ENCODE measurements at regions not wholly inside any gene's neighbourhood (a gene's known extent, or its start where the extent isn't known, plus 50 kb on each side); places are given as distances from the start of the nearest gene placed in this dataset.

DNA sequence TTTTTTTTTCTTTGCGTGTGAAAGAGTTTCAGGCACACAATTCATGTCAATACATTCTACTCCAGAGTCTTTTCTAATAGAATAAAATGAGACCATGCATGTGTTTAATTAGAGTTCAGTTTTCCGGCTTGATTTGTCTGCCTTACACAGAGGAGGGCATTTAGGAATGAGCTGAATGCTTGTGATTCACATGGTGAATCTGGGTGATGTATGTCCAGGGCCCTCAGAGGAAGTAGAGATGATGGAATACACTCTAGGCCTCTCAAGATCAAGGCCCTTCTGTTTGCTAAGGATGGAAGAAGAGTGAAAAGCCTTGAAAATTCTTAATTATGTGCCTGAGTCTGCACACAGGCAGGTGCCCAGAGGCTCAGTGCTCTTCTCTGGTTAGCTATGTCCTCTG lies 71.0 kb upstream of the CYRIA start:
- Histone ChIP-seq H3K4me1 (ENCODE audit: insufficient read depth) (no peaks in the 10 kb centered on the region), H3K4me3 (no peak overlapping the region), H3K79me2 (replicated peaks; ENCODE audit: insufficient read depth) (no peaks in the 10 kb centered on the region), H4K20me1 (replicated peaks; ENCODE audit: insufficient read depth) (no peaks in the 10 kb centered on the region), H3K36me3 (ENCODE audit: insufficient read depth) (no peaks in the 10 kb centered on the region), H3K27ac (ENCODE audit: low read depth) (no peak overlapping the region), H3K9me2 (ENCODE audit: insufficient read depth) (no peaks in the 10 kb centered on the region), H3K4me2 (no peak overlapping the region), H3K27me3 (ENCODE audit: insufficient read depth) (no peaks in the 10 kb centered on the region), H2AFZ (no peak overlapping the region), H3F3A (replicated peaks; ENCODE audit: low read depth) (no peaks in the 10 kb centered on the region)
- TF ChIP-seq JUNB (IDR thresholded peaks at IDR 0.05; ENCODE audit: unreplicated experiment) (no peak), CREB1 (CRISPR knock-in tag; IDR thresholded peaks at IDR 0.05; ENCODE audit: low read depth) (no peak), ZNF114 (CRISPR knock-in tag; IDR thresholded peaks at IDR 0.05) (no peak), EZH2 (IDR thresholded peaks at IDR 0.05; ENCODE audit: low read depth, unreplicated experiment) (no peak), ZNF331 (CRISPR knock-in tag; IDR thresholded peaks at IDR 0.05; ENCODE audit: low read depth) (no peak), NANOG (IDR thresholded peaks at IDR 0.05; ENCODE audit: borderline replicate concordance) (no peak), POLR2AphosphoS5 (IDR thresholded peaks at IDR 0.05; ENCODE audit: low read depth) (no peak), EZH2phosphoT487 (IDR thresholded peaks at IDR 0.05; ENCODE audit: unreplicated experiment) (no peak)
- TF ChIP-seq, protein P1, sequence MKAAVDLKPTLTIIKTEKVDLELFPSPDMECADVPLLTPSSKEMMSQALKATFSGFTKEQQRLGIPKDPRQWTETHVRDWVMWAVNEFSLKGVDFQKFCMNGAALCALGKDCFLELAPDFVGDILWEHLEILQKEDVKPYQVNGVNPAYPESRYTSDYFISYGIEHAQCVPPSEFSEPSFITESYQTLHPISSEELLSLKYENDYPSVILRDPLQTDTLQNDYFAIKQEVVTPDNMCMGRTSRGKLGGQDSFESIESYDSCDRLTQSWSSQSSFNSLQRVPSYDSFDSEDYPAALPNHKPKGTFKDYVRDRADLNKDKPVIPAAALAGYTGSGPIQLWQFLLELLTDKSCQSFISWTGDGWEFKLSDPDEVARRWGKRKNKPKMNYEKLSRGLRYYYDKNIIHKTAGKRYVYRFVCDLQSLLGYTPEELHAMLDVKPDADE (IDR thresholded peaks at IDR 0.05), result no peak
- TF ChIP-seq, protein P2, sequence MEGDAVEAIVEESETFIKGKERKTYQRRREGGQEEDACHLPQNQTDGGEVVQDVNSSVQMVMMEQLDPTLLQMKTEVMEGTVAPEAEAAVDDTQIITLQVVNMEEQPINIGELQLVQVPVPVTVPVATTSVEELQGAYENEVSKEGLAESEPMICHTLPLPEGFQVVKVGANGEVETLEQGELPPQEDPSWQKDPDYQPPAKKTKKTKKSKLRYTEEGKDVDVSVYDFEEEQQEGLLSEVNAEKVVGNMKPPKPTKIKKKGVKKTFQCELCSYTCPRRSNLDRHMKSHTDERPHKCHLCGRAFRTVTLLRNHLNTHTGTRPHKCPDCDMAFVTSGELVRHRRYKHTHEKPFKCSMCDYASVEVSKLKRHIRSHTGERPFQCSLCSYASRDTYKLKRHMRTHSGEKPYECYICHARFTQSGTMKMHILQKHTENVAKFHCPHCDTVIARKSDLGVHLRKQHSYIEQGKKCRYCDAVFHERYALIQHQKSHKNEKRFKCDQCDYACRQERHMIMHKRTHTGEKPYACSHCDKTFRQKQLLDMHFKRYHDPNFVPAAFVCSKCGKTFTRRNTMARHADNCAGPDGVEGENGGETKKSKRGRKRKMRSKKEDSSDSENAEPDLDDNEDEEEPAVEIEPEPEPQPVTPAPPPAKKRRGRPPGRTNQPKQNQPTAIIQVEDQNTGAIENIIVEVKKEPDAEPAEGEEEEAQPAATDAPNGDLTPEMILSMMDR (conservative IDR thresholded peaks at IDR 0.05; ENCODE audit: low read depth in 2 of 2), result no peak
- TF ChIP-seq, protein P3, sequence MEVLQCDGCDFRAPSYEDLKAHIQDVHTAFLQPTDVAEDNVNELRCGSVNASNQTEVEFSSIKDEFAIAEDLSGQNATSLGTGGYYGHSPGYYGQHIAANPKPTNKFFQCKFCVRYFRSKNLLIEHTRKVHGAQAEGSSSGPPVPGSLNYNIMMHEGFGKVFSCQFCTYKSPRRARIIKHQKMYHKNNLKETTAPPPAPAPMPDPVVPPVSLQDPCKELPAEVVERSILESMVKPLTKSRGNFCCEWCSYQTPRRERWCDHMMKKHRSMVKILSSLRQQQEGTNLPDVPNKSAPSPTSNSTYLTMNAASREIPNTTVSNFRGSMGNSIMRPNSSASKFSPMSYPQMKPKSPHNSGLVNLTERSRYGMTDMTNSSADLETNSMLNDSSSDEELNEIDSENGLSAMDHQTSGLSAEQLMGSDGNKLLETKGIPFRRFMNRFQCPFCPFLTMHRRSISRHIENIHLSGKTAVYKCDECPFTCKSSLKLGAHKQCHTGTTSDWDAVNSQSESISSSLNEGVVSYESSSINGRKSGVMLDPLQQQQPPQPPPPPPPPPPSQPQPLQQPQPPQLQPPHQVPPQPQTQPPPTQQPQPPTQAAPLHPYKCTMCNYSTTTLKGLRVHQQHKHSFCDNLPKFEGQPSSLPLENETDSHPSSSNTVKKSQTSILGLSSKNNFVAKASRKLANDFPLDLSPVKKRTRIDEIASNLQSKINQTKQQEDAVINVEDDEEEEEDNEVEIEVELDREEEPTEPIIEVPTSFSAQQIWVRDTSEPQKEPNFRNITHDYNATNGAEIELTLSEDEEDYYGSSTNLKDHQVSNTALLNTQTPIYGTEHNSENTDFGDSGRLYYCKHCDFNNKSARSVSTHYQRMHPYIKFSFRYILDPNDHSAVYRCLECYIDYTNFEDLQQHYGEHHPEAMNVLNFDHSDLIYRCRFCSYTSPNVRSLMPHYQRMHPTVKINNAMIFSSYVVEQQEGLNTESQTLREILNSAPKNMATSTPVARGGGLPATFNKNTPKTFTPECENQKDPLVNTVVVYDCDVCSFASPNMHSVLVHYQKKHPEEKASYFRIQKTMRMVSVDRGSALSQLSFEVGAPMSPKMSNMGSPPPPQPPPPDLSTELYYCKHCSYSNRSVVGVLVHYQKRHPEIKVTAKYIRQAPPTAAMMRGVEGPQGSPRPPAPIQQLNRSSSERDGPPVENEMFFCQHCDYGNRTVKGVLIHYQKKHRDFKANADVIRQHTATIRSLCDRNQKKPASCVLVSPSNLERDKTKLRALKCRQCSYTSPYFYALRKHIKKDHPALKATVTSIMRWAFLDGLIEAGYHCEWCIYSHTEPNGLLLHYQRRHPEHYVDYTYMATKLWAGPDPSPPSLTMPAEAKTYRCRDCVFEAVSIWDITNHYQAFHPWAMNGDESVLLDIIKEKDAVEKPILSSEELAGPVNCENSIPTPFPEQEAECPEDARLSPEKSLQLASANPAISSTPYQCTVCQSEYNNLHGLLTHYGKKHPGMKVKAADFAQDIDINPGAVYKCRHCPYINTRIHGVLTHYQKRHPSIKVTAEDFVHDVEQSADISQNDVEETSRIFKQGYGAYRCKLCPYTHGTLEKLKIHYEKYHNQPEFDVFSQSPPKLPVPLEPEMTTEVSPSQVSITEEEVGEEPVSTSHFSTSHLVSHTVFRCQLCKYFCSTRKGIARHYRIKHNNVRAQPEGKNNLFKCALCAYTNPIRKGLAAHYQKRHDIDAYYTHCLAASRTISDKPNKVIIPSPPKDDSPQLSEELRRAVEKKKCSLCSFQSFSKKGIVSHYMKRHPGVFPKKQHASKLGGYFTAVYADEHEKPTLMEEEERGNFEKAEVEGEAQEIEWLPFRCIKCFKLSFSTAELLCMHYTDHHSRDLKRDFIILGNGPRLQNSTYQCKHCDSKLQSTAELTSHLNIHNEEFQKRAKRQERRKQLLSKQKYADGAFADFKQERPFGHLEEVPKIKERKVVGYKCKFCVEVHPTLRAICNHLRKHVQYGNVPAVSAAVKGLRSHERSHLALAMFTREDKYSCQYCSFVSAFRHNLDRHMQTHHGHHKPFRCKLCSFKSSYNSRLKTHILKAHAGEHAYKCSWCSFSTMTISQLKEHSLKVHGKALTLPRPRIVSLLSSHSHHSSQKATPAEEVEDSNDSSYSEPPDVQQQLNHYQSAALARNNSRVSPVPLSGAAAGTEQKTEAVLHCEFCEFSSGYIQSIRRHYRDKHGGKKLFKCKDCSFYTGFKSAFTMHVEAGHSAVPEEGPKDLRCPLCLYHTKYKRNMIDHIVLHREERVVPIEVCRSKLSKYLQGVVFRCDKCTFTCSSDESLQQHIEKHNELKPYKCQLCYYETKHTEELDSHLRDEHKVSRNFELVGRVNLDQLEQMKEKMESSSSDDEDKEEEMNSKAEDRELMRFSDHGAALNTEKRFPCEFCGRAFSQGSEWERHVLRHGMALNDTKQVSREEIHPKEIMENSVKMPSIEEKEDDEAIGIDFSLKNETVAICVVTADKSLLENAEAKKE (CRISPR knock-in tag; IDR thresholded peaks at IDR 0.05), result no peak
- TF ChIP-seq, protein P4, sequence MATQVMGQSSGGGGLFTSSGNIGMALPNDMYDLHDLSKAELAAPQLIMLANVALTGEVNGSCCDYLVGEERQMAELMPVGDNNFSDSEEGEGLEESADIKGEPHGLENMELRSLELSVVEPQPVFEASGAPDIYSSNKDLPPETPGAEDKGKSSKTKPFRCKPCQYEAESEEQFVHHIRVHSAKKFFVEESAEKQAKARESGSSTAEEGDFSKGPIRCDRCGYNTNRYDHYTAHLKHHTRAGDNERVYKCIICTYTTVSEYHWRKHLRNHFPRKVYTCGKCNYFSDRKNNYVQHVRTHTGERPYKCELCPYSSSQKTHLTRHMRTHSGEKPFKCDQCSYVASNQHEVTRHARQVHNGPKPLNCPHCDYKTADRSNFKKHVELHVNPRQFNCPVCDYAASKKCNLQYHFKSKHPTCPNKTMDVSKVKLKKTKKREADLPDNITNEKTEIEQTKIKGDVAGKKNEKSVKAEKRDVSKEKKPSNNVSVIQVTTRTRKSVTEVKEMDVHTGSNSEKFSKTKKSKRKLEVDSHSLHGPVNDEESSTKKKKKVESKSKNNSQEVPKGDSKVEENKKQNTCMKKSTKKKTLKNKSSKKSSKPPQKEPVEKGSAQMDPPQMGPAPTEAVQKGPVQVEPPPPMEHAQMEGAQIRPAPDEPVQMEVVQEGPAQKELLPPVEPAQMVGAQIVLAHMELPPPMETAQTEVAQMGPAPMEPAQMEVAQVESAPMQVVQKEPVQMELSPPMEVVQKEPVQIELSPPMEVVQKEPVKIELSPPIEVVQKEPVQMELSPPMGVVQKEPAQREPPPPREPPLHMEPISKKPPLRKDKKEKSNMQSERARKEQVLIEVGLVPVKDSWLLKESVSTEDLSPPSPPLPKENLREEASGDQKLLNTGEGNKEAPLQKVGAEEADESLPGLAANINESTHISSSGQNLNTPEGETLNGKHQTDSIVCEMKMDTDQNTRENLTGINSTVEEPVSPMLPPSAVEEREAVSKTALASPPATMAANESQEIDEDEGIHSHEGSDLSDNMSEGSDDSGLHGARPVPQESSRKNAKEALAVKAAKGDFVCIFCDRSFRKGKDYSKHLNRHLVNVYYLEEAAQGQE (IDR thresholded peaks at IDR 0.05; ENCODE audit: unreplicated experiment), result no peak
- H3K36me3 Mint-ChIP-seq (ENCODE audit: low read depth), result no peaks in the 10 kb centered on the region
- no peak for DNase-seq (ENCODE audit: low spot score)
- no peak overlapping the region for H3K27ac Mint-ChIP-seq
- no peaks in the 10 kb centered on the region for H3K27me3 Mint-ChIP-seq (ENCODE audit: insufficient read depth, low read depth, poor library complexity)
- no peaks in the 10 kb centered on the region for H3K9me3 Mint-ChIP-seq
- no peak for ATAC-seq
- H3K4me1 Mint-ChIP-seq, result no peaks in the 10 kb centered on the region
- H3K4me3 Mint-ChIP-seq, result no peak overlapping the region

Data from GM23338 (cell line).